GM12872 (cell line): ENCODE measurements at regions not wholly inside any gene's neighbourhood (a gene's known extent, or its start where the extent isn't known, plus 50 kb on each side); places are given as distances from the start of the nearest gene placed in this dataset.

Experiments used
- TF ChIP-seq, protein P1 (sequence below): IDR thresholded peaks from 3 replicates; pipeline ENCODE4 v1.5.1; 2011; ENCODE audit warnings: low read depth, mild to moderate bottlenecking, low read length, moderate library complexity; ENCODE audit not compliant: insufficient read depth

- TF ChIP-seq, protein P1, sequence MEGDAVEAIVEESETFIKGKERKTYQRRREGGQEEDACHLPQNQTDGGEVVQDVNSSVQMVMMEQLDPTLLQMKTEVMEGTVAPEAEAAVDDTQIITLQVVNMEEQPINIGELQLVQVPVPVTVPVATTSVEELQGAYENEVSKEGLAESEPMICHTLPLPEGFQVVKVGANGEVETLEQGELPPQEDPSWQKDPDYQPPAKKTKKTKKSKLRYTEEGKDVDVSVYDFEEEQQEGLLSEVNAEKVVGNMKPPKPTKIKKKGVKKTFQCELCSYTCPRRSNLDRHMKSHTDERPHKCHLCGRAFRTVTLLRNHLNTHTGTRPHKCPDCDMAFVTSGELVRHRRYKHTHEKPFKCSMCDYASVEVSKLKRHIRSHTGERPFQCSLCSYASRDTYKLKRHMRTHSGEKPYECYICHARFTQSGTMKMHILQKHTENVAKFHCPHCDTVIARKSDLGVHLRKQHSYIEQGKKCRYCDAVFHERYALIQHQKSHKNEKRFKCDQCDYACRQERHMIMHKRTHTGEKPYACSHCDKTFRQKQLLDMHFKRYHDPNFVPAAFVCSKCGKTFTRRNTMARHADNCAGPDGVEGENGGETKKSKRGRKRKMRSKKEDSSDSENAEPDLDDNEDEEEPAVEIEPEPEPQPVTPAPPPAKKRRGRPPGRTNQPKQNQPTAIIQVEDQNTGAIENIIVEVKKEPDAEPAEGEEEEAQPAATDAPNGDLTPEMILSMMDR, result no peak
Observed at GRCh38 chr11:12585861-12586260, 88.4 kb upstream of the TEAD1 start.

GRCh38 chr11:12587333-12587991, 86.8 kb upstream of the TEAD1 start:
- TF ChIP-seq, protein P1, result no peak

GRCh38 chr11:12591706-12592105, 82.5 kb upstream of the TEAD1 start:
- TF ChIP-seq, protein P1, result no peak

DNA sequence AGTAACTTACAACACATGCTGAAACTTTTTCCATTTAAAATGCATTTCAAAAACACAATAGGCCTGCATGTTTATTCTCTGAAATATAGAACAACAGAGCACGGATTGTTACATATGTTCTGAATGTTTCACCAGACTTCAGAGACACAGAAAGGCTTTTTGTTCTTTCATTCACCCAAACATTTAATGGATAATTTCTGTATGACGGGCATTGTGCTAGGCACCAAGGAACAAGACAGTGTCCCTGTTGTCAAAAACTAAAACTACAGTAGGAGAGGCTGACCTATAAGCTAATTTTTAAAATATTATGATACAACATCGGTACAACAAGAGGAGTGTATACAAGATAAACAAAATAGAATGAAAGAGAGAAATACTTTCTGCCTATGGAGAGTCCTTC, 81.9 kb upstream of the TEAD1 start:
- TF ChIP-seq, protein P1, result no peak

- TF ChIP-seq, protein P1, result no peak
Observed at GRCh38 chr11:12598330-12599256, 75.6 kb upstream of the TEAD1 start.

GRCh38 chr11:12599408-12600143, 74.6 kb upstream of the TEAD1 start:
- TF ChIP-seq, protein P1, result peak; percentile 87

DNA sequence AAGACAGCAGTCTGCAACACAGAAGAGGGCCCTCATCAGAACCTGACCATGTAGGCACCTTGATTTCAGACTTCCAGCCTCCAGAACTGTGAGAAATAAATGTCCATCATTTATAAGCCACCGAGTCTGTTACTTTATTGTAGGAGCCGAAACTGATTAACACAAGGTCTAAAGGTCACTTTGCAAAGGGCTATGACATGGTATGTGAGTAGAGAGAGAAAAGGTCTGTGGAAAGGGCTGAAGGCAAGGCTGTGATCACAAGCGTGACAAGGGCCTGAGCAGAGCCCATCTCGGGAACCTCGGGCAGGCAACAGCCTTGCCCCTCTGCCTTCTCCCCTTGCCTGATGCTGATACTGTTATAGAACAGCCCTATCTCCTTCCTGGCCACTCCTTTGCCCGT, 73.4 kb upstream of the TEAD1 start:
- TF ChIP-seq, protein P1, result no peak
